ENCODE measurements at regions not wholly inside any gene's neighbourhood (a gene's known extent, or its start where the extent isn't known, plus 50 kb on each side); places are given as distances from the start of the nearest gene placed in this dataset.

DNA sequence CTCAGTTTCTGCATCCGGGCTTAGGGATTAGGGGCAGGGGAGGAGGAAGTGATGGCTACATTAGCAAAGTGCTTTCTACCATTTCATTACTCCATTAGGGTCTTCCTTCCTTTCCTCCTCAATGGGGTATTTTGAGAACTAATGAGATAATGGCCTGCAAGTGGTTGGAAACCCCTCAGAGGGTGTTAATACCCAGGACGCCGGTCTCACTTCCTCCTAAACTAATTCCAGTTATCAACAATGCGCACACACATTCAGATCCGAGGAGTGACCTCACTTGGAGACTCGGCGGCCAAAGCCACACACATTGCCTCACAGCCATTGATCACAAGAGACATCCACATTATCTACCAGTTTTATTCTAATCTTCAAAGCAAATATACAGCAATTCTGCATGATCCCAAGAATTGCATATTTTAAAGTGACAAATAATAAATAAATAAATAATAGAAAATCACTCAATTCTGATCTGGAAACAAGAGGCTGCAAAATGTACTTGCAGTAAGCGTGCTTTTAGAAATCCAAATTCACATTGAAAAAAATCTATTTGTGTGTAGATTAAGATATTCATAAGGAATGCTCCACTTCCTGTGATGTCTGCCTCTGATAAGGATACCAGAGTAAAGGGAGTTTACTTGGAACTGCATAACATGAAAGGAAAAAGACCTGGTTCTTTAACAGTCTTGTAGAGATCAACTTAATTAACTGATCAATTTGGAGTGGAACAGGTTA is 329.1 kb downstream of the FBXW7 start:
- H3K9ac ChIP-seq (ENCODE audit: extremely low read depth, insufficient read length, low read length): no peak overlapping the region
- Mint-ChIP-seq H3K4me3 (no peak overlapping the region), H3K9me3 (no peaks in the 10 kb centered on the region), H3K27me3 (ENCODE audit: low read depth) (no peaks in the 10 kb centered on the region), H3K27ac (peak overlapping the region in 1 of 3 experiments; percentile 76; a peak in 2 of 7 replicates), H3K36me3 (ENCODE audit: insufficient read depth in 1 of 3, low read depth in 3 of 3) (no peaks in the 10 kb centered on the region), H3K4me1 (peaks cover 7 to 13% of the 10 kb centered on the region in 2 experiments)
- no peak overlapping the region for H3K27ac ChIP-seq (ENCODE audit: insufficient read length, low read depth, low read length)
- no peak overlapping the region for H3K14ac ChIP-seq (ENCODE audit: insufficient read depth, low read length)
- no peak overlapping the region for H4K5ac ChIP-seq (ENCODE audit: insufficient read length, low read depth, low read length)
- H3K9me3 ChIP-seq (ENCODE audit: control insufficient read depth, low read depth, low read length): no peaks in the 10 kb centered on the region
- no peaks in the 10 kb centered on the region for H4K20me1 ChIP-seq (ENCODE audit: control insufficient read depth, insufficient read depth, insufficient read length)
- DNase-seq: no peak
- no peak overlapping the region for H2AK5ac ChIP-seq (ENCODE audit: insufficient read length, low read length)
- no peak overlapping the region for H4K91ac ChIP-seq (ENCODE audit: insufficient read length, low read depth, low read length)
- H3T11ph ChIP-seq (ENCODE audit: low read length): no peak overlapping the region
- no peak overlapping the region for H3K56ac ChIP-seq (ENCODE audit: insufficient read length, low read depth, low read length)
- H2BK120ac ChIP-seq (ENCODE audit: low read depth, low read length, poor library complexity, severe bottlenecking): no peak overlapping the region
- TF ChIP-seq, protein P1, sequence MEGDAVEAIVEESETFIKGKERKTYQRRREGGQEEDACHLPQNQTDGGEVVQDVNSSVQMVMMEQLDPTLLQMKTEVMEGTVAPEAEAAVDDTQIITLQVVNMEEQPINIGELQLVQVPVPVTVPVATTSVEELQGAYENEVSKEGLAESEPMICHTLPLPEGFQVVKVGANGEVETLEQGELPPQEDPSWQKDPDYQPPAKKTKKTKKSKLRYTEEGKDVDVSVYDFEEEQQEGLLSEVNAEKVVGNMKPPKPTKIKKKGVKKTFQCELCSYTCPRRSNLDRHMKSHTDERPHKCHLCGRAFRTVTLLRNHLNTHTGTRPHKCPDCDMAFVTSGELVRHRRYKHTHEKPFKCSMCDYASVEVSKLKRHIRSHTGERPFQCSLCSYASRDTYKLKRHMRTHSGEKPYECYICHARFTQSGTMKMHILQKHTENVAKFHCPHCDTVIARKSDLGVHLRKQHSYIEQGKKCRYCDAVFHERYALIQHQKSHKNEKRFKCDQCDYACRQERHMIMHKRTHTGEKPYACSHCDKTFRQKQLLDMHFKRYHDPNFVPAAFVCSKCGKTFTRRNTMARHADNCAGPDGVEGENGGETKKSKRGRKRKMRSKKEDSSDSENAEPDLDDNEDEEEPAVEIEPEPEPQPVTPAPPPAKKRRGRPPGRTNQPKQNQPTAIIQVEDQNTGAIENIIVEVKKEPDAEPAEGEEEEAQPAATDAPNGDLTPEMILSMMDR (conservative IDR thresholded peaks at IDR 0.05): no peak
- peak overlapping the region; percentile 59 for H2AFZ ChIP-seq (ENCODE audit: low read length)
- H3K23ac ChIP-seq (ENCODE audit: insufficient read length, low read depth, low read length): no peak overlapping the region
- no peak overlapping the region for H2BK20ac ChIP-seq (ENCODE audit: low read depth, low read length, poor library complexity, severe bottlenecking)
- H3K4me1 ChIP-seq (ENCODE audit: insufficient read depth, low read length): no peaks in the 10 kb centered on the region
- H3K23me2 ChIP-seq (ENCODE audit: insufficient read length, low read depth, low read length, poor library complexity, severe bottlenecking): no peaks in the 10 kb centered on the region
- H3K79me2 ChIP-seq (ENCODE audit: insufficient read depth, low read length): no peaks in the 10 kb centered on the region
- H2BK12ac ChIP-seq (ENCODE audit: insufficient read length, low read depth, low read length): no peak overlapping the region
- no peak overlapping the region for H3K18ac ChIP-seq (ENCODE audit: insufficient read length, low read depth, low read length)
- no peak overlapping the region for H2BK5ac ChIP-seq (ENCODE audit: insufficient read length, low read length)
- H3K4ac ChIP-seq (ENCODE audit: low read depth, low read length): no peak overlapping the region
- H3K4me2 ChIP-seq (ENCODE audit: insufficient read depth, insufficient read length, low read length): no peak overlapping the region
- no peak overlapping the region for H2BK15ac ChIP-seq (ENCODE audit: low read depth, low read length)
- no peaks in the 10 kb centered on the region for H3K79me1 ChIP-seq (ENCODE audit: insufficient read depth, low read depth, low read length, poor library complexity, severe bottlenecking)
- no peak overlapping the region for H4K8ac ChIP-seq (replicated peaks; ENCODE audit: insufficient read length, low read depth, low read length)
- no CpG with 5 or more reads among the region's 8 CpGs for WGBS (ENCODE audit: extremely low coverage, insufficient read length, low lambda C conversion rate)
- no peaks in the 10 kb centered on the region for H3K27me3 ChIP-seq (ENCODE audit: insufficient read depth, low read length)
